ENCODE measurements at regions not wholly inside any gene's neighbourhood (a gene's known extent, or its start where the extent isn't known, plus 50 kb on each side); places are given as distances from the start of the nearest gene placed in this dataset.

DNA sequence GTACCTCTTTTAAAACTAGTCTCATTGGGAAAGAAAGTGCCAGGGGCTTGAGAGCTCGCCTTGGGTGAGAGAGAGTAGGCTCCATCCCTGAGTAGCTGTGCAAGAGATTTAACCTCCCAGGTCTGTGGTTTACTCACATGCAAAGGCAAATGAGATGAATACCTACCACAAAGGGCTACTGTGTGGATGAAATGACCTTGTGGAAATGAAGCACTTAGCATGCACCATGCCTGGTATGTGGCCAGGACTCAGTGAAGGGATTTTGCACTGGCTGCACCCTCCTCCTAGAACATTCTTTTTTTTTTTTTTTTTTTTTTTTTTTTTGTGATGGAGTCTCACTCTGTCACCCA lies 120.3 kb downstream of the PROX1 start:
- no peak for DNase-seq
- ChIA-PET POLR2A (interaction anchor here (0.7 kb wide), 1 partner anchor 96 kb away, joined by 3 read pairs; no protein-coding TSS in a partner anchor), CTCF (no interaction called here)
- 100% methylated on average over 1 of the region's 1 CpG for WGBS (ENCODE audit: insufficient coverage)
- peaks cover 0 to 2% (median 0%) of the 10 kb centered on the region in 5 experiments for H3K27me3 ChIP-seq (replicated peaks in 2 of 5; ENCODE audit: control insufficient read depth in 4 of 5, insufficient read depth in 5 of 5, low read length in 4 of 5)
- H3K27ac ChIP-seq (ENCODE audit: insufficient read depth in 1 of 2, low read depth in 1 of 2, low read length in 2 of 2, poor library complexity in 1 of 2, severe bottlenecking in 2 of 2) = no peak overlapping the region
- peak overlapping the region in 1 of 7 experiments; percentile 68 for H3K4me3 ChIP-seq (ENCODE audit: control insufficient read depth in 1 of 7, extremely low read depth in 1 of 7, insufficient read depth in 4 of 7, low read depth in 2 of 7, low read length in 6 of 7)
- peaks cover 0 to 5% (median 0%) of the 10 kb centered on the region in 5 experiments for H3K9me3 ChIP-seq (ENCODE audit: control extremely low read depth in 1 of 5, control insufficient read depth in 4 of 5, insufficient read depth in 2 of 5, low read depth in 1 of 5, low read length in 4 of 5)
- no peaks in the 10 kb centered on the region for H3K36me3 ChIP-seq (ENCODE audit: control insufficient read depth in 4 of 4, insufficient read depth in 4 of 4, low read length in 3 of 4)
- peaks cover 0 to 2% (median 0%) of the 10 kb centered on the region in 4 experiments for H3K4me1 ChIP-seq (ENCODE audit: control extremely low read depth in 1 of 4, control insufficient read depth in 4 of 4, insufficient read depth in 4 of 4, low read length in 3 of 4)

DNA sequence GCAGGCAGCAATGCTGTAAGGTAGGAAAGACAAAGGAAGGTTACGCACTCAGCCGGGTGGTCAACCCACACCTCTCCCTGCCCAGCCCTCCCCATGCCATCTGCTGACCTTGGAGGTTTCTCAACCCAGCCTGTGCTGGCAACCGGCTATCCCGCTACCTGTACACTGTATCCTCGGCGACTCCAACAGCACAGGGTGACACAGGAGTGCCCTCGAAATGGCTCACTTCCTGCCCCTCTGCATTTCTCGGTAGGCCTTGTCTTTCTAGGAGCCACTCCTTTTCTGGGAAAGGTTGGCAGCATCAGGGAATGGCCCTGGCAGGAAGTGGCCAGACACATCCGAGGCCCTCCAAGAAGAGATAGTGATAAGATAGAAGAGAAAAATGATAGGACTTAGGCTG lies 124.0 kb downstream of the PROX1 start:
- WGBS (ENCODE audit: insufficient coverage) = 94% methylated on average over 9 of the region's 9 CpGs
- no peak overlapping the region for H3K4me3 ChIP-seq (ENCODE audit: control insufficient read depth in 1 of 7, extremely low read depth in 1 of 7, insufficient read depth in 4 of 7, low read depth in 2 of 7, low read length in 6 of 7)
- H3K27me3 ChIP-seq (replicated peaks in 2 of 5; ENCODE audit: control insufficient read depth in 4 of 5, insufficient read depth in 5 of 5, low read length in 4 of 5) = no peaks in the 10 kb centered on the region
- no peak for DNase-seq
- H3K4me1 ChIP-seq (ENCODE audit: control extremely low read depth in 1 of 4, control insufficient read depth in 4 of 4, insufficient read depth in 4 of 4, low read length in 3 of 4) = peaks cover 0 to 2% (median 0%) of the 10 kb centered on the region in 4 experiments
- ChIA-PET POLR2A (no interaction called here), CTCF (interaction anchor here (0.9 kb wide), 1 partner anchor 19 kb away, joined by 3 read pairs; no protein-coding TSS in a partner anchor)
- H3K27ac ChIP-seq (ENCODE audit: insufficient read depth in 1 of 2, low read depth in 1 of 2, low read length in 2 of 2, poor library complexity in 1 of 2, severe bottlenecking in 2 of 2) = no peak overlapping the region
- H3K9me3 ChIP-seq (ENCODE audit: control extremely low read depth in 1 of 5, control insufficient read depth in 4 of 5, insufficient read depth in 2 of 5, low read depth in 1 of 5, low read length in 4 of 5) = peaks cover 0 to 2% (median 0%) of the 10 kb centered on the region in 5 experiments
- H3K36me3 ChIP-seq (ENCODE audit: control insufficient read depth in 4 of 4, insufficient read depth in 4 of 4, low read length in 3 of 4) = no peaks in the 10 kb centered on the region

DNA sequence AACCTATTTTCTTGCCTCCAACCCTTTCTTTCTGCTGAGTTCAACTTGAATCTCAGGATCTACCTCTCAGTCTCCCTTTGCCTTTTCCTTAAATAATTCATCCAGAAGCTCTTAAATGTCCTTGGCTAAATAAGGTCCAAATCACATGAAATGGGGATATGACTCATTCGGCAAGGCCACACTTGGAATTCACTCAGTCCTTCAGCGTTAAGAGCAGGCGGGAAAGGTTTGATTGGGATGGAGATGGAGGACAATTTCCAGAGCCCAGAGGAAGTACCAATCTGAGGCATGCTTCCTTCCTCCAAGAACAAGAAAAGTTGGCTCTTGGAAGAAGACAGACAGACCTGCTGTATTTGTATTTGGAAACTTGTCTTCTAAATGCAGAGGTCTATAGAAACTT lies 128.5 kb downstream of the PROX1 start:
- H3K4me1 ChIP-seq (ENCODE audit: control extremely low read depth in 1 of 4, control insufficient read depth in 4 of 4, insufficient read depth in 4 of 4, low read length in 3 of 4) = no peaks in the 10 kb centered on the region
- no peak overlapping the region for H3K27ac ChIP-seq (ENCODE audit: insufficient read depth in 1 of 2, low read depth in 1 of 2, low read length in 2 of 2, poor library complexity in 1 of 2, severe bottlenecking in 2 of 2)
- peaks cover 0 to 15% (median 7%) of the 10 kb centered on the region in 5 experiments for H3K9me3 ChIP-seq (ENCODE audit: control extremely low read depth in 1 of 5, control insufficient read depth in 4 of 5, insufficient read depth in 2 of 5, low read depth in 1 of 5, low read length in 4 of 5)
- ChIA-PET POLR2A (no interaction called here), CTCF (no interaction called here)
- no peak overlapping the region for H3K4me3 ChIP-seq (ENCODE audit: control insufficient read depth in 1 of 7, extremely low read depth in 1 of 7, insufficient read depth in 4 of 7, low read depth in 2 of 7, low read length in 6 of 7)
- no peaks in the 10 kb centered on the region for H3K27me3 ChIP-seq (replicated peaks in 2 of 5; ENCODE audit: control insufficient read depth in 4 of 5, insufficient read depth in 5 of 5, low read length in 4 of 5)
- no peaks in the 10 kb centered on the region for H3K36me3 ChIP-seq (ENCODE audit: control insufficient read depth in 4 of 4, insufficient read depth in 4 of 4, low read length in 3 of 4)
- no peak for DNase-seq
- WGBS (ENCODE audit: insufficient coverage) = 97% methylated on average over 3 of the region's 3 CpGs

DNA sequence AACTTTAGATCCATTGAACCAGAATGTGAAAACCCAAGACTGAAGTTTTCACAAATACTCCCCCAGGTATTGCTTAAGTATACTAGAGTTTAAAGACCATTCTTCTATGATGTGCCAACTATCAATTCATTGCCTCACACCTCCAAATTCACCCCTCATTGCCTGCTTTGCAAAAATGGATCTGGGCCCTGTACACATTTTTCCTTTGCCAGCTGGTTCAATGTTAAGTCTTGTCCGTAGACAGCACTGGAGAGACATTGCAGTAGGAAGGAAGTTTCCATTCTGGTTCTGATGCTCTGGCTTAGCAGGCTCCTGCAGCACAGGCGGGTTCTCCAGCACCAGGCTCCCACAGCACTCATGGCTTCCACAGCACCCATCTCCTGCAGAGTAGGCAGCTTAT lies 130.0 kb downstream of the PROX1 start:
- H3K27me3 ChIP-seq (replicated peaks in 2 of 5; ENCODE audit: control insufficient read depth in 4 of 5, insufficient read depth in 5 of 5, low read length in 4 of 5) = peaks cover 0 to 3% (median 0%) of the 10 kb centered on the region in 5 experiments
- H3K36me3 ChIP-seq (ENCODE audit: control insufficient read depth in 4 of 4, insufficient read depth in 4 of 4, low read length in 3 of 4) = no peaks in the 10 kb centered on the region
- no peak for DNase-seq
- POLR2A ChIA-PET = no interaction called here
- no peak overlapping the region for H3K27ac ChIP-seq (ENCODE audit: insufficient read depth in 1 of 2, low read depth in 1 of 2, low read length in 2 of 2, poor library complexity in 1 of 2, severe bottlenecking in 2 of 2)
- no peak overlapping the region for H3K4me3 ChIP-seq (ENCODE audit: control insufficient read depth in 1 of 7, extremely low read depth in 1 of 7, insufficient read depth in 4 of 7, low read depth in 2 of 7, low read length in 6 of 7)
- peaks cover 0 to 15% (median 7%) of the 10 kb centered on the region in 5 experiments for H3K9me3 ChIP-seq (ENCODE audit: control extremely low read depth in 1 of 5, control insufficient read depth in 4 of 5, insufficient read depth in 2 of 5, low read depth in 1 of 5, low read length in 4 of 5)
- CTCF ChIA-PET = no interaction called here
- no peaks in the 10 kb centered on the region for H3K4me1 ChIP-seq (ENCODE audit: control extremely low read depth in 1 of 4, control insufficient read depth in 4 of 4, insufficient read depth in 4 of 4, low read length in 3 of 4)
- WGBS (ENCODE audit: insufficient coverage) = 89% methylated on average over 1 of the region's 2 CpGs

DNA sequence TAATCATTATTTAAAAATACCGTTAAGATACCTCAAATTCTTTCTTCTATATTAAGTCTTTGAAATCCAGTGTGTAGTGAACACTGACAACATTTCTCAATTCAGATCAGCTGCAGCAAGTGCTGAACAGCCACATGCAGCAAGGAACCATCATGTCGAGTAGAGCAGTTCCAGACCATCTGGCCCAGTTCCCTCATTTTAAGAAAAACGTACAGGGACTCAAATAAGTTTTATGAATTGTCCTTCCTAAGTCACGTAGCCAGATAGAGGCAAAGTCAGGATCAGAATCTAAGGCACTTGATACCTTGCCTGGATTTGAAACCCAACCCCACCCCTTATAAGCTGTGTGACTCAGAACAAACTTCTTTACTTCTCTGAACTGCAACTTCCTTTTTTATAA lies 132.4 kb downstream of the PROX1 start:
- H3K4me1 ChIP-seq (ENCODE audit: control extremely low read depth in 1 of 4, control insufficient read depth in 4 of 4, insufficient read depth in 4 of 4, low read length in 3 of 4) = peaks cover 4 to 10% (median 5%) of the 10 kb centered on the region in 4 experiments
- 100% methylated on average over 3 of the region's 4 CpGs for WGBS (ENCODE audit: insufficient coverage)
- peaks cover 0 to 15% (median 7%) of the 10 kb centered on the region in 5 experiments for H3K9me3 ChIP-seq (ENCODE audit: control extremely low read depth in 1 of 5, control insufficient read depth in 4 of 5, insufficient read depth in 2 of 5, low read depth in 1 of 5, low read length in 4 of 5)
- POLR2A ChIA-PET = no interaction called here
- DNase-seq = no peak
- H3K27ac ChIP-seq (ENCODE audit: insufficient read depth in 1 of 2, low read depth in 1 of 2, low read length in 2 of 2, poor library complexity in 1 of 2, severe bottlenecking in 2 of 2) = no peak overlapping the region
- no peaks in the 10 kb centered on the region for H3K36me3 ChIP-seq (ENCODE audit: control insufficient read depth in 4 of 4, insufficient read depth in 4 of 4, low read length in 3 of 4)
- H3K4me3 ChIP-seq (ENCODE audit: control insufficient read depth in 1 of 7, extremely low read depth in 1 of 7, insufficient read depth in 4 of 7, low read depth in 2 of 7, low read length in 6 of 7) = no peak overlapping the region
- H3K27me3 ChIP-seq (replicated peaks in 2 of 5; ENCODE audit: control insufficient read depth in 4 of 5, insufficient read depth in 5 of 5, low read length in 4 of 5) = peaks cover 0 to 3% (median 0%) of the 10 kb centered on the region in 5 experiments
- CTCF ChIA-PET = no interaction called here

DNA sequence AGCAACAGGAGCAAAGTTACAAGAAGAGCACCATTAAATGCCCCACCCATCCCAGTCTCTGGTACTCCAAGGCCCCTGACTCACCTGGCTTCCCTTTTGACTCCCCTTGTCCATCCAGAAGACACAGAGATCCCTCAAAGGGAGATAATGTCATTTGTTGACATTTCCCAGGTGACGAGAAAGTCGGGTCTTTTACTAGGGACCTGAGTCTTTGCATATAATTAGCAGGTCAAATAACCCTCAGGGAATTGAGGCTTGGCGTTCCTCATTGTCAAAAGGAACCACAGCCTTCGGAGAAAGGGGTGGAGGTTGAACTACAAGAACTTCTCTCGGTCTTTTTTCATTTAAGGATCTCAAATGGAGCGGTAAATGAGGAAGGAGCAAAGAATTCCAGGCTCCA lies 133.2 kb downstream of the PROX1 start:
- H3K27ac ChIP-seq (ENCODE audit: insufficient read depth in 1 of 2, low read depth in 1 of 2, low read length in 2 of 2, poor library complexity in 1 of 2, severe bottlenecking in 2 of 2) = no peak overlapping the region
- peaks cover 4 to 12% (median 6%) of the 10 kb centered on the region in 4 experiments for H3K4me1 ChIP-seq (ENCODE audit: control extremely low read depth in 1 of 4, control insufficient read depth in 4 of 4, insufficient read depth in 4 of 4, low read length in 3 of 4)
- H3K36me3 ChIP-seq (ENCODE audit: control insufficient read depth in 4 of 4, insufficient read depth in 4 of 4, low read length in 3 of 4) = no peaks in the 10 kb centered on the region
- 71% methylated on average over 3 of the region's 6 CpGs for WGBS (ENCODE audit: insufficient coverage)
- peaks cover 0 to 3% (median 0%) of the 10 kb centered on the region in 5 experiments for H3K27me3 ChIP-seq (replicated peaks in 2 of 5; ENCODE audit: control insufficient read depth in 4 of 5, insufficient read depth in 5 of 5, low read length in 4 of 5)
- DNase-seq = no peak
- CTCF ChIA-PET = no interaction called here
- H3K9me3 ChIP-seq (ENCODE audit: control extremely low read depth in 1 of 5, control insufficient read depth in 4 of 5, insufficient read depth in 2 of 5, low read depth in 1 of 5, low read length in 4 of 5) = peaks cover 0 to 15% (median 7%) of the 10 kb centered on the region in 5 experiments
- H3K4me3 ChIP-seq (ENCODE audit: control insufficient read depth in 1 of 7, extremely low read depth in 1 of 7, insufficient read depth in 4 of 7, low read depth in 2 of 7, low read length in 6 of 7) = no peak overlapping the region
- POLR2A ChIA-PET = no interaction called here

DNA sequence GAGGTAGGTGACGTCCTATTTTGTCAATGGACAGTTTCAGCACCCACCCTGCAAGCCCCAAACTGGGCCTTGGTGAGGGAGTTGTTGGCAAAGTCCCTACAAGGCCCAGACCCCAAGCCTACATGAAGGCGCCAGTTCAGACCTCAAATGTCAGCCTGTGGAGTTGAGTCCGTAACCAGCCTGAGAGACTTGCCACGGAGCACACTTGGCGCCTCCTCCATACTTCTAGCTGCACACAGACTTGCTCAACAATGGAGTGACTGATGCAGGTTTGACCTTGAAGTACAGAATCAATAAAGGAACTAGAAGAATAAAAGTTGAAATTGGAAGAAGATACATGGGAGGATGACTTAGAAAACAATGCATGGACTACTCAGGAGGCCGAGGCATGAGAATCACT lies 134.3 kb downstream of the PROX1 start:
- H3K27ac ChIP-seq (ENCODE audit: insufficient read depth in 1 of 2, low read depth in 1 of 2, low read length in 2 of 2, poor library complexity in 1 of 2, severe bottlenecking in 2 of 2) = no peak overlapping the region
- ChIA-PET POLR2A (no interaction called here), CTCF (interaction anchor here (1.6 to 2.3 kb wide), 3 partner anchors 749 to 999 kb away, joined by 4 to 11 read pairs (median 4); no protein-coding TSS in a partner anchor)
- 92% methylated on average over 5 of the region's 6 CpGs for WGBS (ENCODE audit: insufficient coverage)
- DNase-seq = no peak
- H3K4me1 ChIP-seq (ENCODE audit: control extremely low read depth in 1 of 4, control insufficient read depth in 4 of 4, insufficient read depth in 4 of 4, low read length in 3 of 4) = peaks cover 4 to 12% (median 6%) of the 10 kb centered on the region in 4 experiments
- no peaks in the 10 kb centered on the region for H3K36me3 ChIP-seq (ENCODE audit: control insufficient read depth in 4 of 4, insufficient read depth in 4 of 4, low read length in 3 of 4)
- peaks cover 0 to 15% (median 7%) of the 10 kb centered on the region in 5 experiments for H3K9me3 ChIP-seq (ENCODE audit: control extremely low read depth in 1 of 5, control insufficient read depth in 4 of 5, insufficient read depth in 2 of 5, low read depth in 1 of 5, low read length in 4 of 5)
- H3K27me3 ChIP-seq (replicated peaks in 2 of 5; ENCODE audit: control insufficient read depth in 4 of 5, insufficient read depth in 5 of 5, low read length in 4 of 5) = peaks cover 0 to 3% (median 0%) of the 10 kb centered on the region in 5 experiments
- H3K4me3 ChIP-seq (ENCODE audit: control insufficient read depth in 1 of 7, extremely low read depth in 1 of 7, insufficient read depth in 4 of 7, low read depth in 2 of 7, low read length in 6 of 7) = no peak overlapping the region

All from common myeloid progenitor, CD34-positive (primary cell).